ENCODE measurements at regions not wholly inside any gene's neighbourhood (a gene's known extent, or its start where the extent isn't known, plus 50 kb on each side); places are given as distances from the start of the nearest gene placed in this dataset.

DNA sequence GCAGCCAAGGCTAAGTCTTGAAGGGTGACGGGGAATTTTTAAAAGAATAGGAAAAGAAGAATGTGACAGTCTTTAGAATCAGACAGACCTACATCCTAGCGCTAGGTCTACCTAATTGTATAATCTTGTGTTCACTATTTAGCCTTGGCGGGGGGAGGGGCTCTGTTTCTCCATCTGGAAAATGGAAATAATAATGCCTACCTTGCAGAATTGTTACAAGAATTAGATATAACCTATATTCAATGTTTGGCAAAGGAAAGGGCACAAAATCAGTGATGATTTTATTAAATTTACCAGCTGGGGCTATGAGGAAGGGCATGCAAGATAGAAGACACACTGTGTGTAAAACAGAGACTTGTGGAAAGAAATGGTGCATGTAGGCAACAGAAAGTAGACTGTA, 154.8 kb downstream of the ZBTB18 start:
- Histone ChIP-seq H3K36me3 (ENCODE audit: low read depth) (no peaks in the 10 kb centered on the region), H3K9me3 (ENCODE audit: severe bottlenecking) (no peaks in the 10 kb centered on the region), H3K4me1 (ENCODE audit: insufficient read depth, poor library complexity, severe bottlenecking) (no peaks in the 10 kb centered on the region), H3K4me3 (ENCODE audit: severe bottlenecking) (no peak overlapping the region), H3K27me3 (ENCODE audit: insufficient read depth, poor library complexity, severe bottlenecking) (no peaks in the 10 kb centered on the region), H3K27ac (ENCODE audit: poor library complexity, severe bottlenecking) (no peak overlapping the region)
- TF ChIP-seq, protein P1, sequence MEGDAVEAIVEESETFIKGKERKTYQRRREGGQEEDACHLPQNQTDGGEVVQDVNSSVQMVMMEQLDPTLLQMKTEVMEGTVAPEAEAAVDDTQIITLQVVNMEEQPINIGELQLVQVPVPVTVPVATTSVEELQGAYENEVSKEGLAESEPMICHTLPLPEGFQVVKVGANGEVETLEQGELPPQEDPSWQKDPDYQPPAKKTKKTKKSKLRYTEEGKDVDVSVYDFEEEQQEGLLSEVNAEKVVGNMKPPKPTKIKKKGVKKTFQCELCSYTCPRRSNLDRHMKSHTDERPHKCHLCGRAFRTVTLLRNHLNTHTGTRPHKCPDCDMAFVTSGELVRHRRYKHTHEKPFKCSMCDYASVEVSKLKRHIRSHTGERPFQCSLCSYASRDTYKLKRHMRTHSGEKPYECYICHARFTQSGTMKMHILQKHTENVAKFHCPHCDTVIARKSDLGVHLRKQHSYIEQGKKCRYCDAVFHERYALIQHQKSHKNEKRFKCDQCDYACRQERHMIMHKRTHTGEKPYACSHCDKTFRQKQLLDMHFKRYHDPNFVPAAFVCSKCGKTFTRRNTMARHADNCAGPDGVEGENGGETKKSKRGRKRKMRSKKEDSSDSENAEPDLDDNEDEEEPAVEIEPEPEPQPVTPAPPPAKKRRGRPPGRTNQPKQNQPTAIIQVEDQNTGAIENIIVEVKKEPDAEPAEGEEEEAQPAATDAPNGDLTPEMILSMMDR (IDR thresholded peaks at IDR 0.05; ENCODE audit: poor library complexity, severe bottlenecking), result no peak
- DNase-seq (ENCODE audit: low spot score) (no peak), ATAC-seq (ENCODE audit: low read depth) (no peak)

DNA sequence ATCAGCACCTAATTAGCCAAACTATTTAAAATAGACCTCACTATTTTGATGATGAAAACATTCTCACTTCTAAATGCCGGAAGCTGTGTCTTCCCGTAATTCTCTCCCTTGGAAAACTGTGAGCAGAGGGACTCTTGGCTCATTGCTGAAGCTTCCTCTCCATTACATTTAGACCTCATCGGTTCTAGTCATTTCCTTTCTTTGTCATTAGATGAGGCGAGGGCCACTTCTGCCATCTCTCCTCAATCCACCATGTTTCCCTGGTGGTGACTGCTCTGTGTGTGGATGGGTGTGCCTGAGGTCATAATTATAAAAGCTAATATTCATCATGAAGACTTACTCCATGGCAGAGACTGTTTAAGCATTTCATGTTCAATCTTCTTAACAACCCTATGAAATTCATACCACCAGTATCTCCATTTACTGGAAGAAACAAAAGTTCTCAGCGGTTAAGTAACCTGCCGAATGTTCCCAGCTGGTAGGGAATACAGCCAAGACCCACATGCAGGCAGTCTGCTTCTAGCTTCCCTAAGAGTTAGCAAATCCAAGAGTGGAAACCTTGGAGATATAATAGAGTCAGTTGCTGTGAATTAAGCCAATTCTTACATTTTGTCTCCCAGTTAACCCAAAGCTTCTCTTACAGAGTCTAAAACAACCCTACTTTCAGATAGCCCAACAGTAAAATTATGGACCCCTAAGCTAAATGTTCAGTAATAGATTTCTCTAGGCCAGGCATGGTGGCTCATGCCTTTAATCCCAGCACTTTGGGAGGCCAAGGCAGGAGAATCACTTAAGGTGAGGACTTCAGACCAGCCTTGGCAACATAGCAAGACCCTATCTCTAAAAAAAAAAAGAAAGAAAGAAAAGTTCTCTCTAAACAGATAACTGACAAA, 156.2 kb downstream of the ZBTB18 start:
- Histone ChIP-seq H3K4me1 (ENCODE audit: insufficient read depth, poor library complexity, severe bottlenecking) (peaks cover 6% of the 10 kb centered on the region), H3K9me3 (ENCODE audit: severe bottlenecking) (no peaks in the 10 kb centered on the region), H3K27ac (ENCODE audit: poor library complexity, severe bottlenecking) (no peak overlapping the region), H3K27me3 (ENCODE audit: insufficient read depth, poor library complexity, severe bottlenecking) (no peaks in the 10 kb centered on the region), H3K36me3 (ENCODE audit: low read depth) (no peaks in the 10 kb centered on the region), H3K4me3 (ENCODE audit: severe bottlenecking) (no peak overlapping the region)
- DNase-seq (ENCODE audit: low spot score), result no peak
- ATAC-seq (ENCODE audit: low read depth), result no peak
- TF ChIP-seq, protein P1 (IDR thresholded peaks at IDR 0.05; ENCODE audit: poor library complexity, severe bottlenecking), result no peak

DNA sequence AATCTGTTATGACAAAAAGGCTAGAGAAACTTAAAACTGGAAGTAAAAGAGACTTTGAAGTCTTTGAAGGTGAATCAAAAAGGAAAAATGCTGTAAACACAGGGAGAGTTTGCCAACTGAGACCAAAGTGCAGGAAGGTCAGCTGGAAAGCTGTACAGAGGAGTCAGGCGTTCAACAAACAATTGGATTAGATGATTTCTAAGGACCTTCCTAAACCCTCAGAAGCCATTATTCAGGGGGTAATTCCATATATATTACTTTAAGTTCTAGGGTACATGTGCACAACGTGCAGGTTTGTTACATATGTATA, 156.8 kb downstream of the ZBTB18 start:
- DNase-seq (ENCODE audit: low spot score), result no peak
- Histone ChIP-seq H3K27ac (ENCODE audit: poor library complexity, severe bottlenecking) (no peak overlapping the region), H3K4me3 (ENCODE audit: severe bottlenecking) (no peak overlapping the region), H3K9me3 (ENCODE audit: severe bottlenecking) (no peaks in the 10 kb centered on the region), H3K4me1 (ENCODE audit: insufficient read depth, poor library complexity, severe bottlenecking) (peaks cover 6% of the 10 kb centered on the region), H3K36me3 (ENCODE audit: low read depth) (no peaks in the 10 kb centered on the region), H3K27me3 (ENCODE audit: insufficient read depth, poor library complexity, severe bottlenecking) (no peaks in the 10 kb centered on the region)
- TF ChIP-seq, protein P1 (IDR thresholded peaks at IDR 0.05; ENCODE audit: poor library complexity, severe bottlenecking), result no peak
- no peak for ATAC-seq (ENCODE audit: low read depth)

DNA sequence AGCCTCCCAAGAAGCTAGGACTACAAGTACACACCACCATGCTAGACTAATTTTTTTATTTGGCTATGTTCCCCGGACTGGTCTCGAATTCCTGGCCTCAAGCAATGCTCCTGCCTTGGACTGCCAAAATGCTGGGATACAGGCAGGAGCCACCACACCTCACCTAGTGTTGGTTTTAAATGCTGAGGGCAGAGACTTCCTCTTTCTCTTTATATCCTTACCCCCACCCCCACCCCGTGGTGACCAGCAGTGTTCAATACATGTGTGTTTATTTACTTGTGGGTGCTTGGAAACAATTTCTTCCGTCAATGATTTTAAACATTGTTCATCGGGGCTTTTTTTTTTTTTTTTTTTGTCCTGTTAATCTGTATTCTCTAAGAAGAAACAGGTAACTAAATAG, 158.9 kb downstream of the ZBTB18 start:
- H3K9me3 ChIP-seq (ENCODE audit: severe bottlenecking), result no peaks in the 10 kb centered on the region
- H3K36me3 ChIP-seq (ENCODE audit: low read depth), result no peaks in the 10 kb centered on the region
- TF ChIP-seq, protein P1 (IDR thresholded peaks at IDR 0.05; ENCODE audit: poor library complexity, severe bottlenecking), result no peak
- H3K4me1 ChIP-seq (ENCODE audit: insufficient read depth, poor library complexity, severe bottlenecking), result peaks cover 16% of the 10 kb centered on the region
- ATAC-seq (ENCODE audit: low read depth) (no peak), DNase-seq (ENCODE audit: low spot score) (no peak)
- H3K27ac ChIP-seq (ENCODE audit: poor library complexity, severe bottlenecking), result no peak overlapping the region
- H3K4me3 ChIP-seq (ENCODE audit: severe bottlenecking), result no peak overlapping the region
- H3K27me3 ChIP-seq (ENCODE audit: insufficient read depth, poor library complexity, severe bottlenecking), result no peaks in the 10 kb centered on the region

DNA sequence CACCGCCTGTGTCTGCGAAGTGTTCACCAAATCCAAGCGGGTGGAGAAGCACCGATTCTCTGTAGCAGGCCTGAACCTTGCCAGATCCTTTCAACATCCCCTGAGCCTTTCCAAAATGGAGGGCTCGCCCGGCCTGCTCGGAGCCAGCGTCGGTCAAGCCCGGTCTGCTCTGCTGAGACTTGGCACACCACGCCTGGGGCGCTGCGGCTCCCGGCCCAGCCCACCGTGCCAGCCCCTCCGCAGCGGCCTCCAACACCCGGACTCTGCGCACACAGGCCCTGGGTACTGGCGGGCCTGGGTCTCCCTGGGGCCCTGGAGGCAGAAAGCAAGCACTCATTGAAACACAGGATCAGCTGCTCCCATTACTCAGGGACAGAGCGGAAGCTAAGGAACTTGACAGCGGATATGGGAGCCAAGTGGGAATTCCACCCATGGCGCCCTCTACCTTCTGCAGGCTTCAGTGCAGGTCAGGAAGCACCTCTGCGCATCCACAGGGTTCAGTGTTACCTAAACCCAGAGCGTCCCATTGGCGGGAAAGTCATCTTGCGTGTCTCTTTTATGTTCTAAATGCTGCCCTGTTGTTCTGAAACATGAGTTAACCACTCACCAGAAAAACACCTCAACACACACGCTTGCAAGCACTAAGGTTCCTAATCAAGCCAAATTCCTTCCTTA, 159.9 kb downstream of the ZBTB18 start:
- ATAC-seq (ENCODE audit: low read depth), result no peak
- Histone ChIP-seq H3K36me3 (ENCODE audit: low read depth) (no peaks in the 10 kb centered on the region), H3K9me3 (ENCODE audit: severe bottlenecking) (no peaks in the 10 kb centered on the region), H3K27me3 (ENCODE audit: insufficient read depth, poor library complexity, severe bottlenecking) (no peaks in the 10 kb centered on the region), H3K4me3 (ENCODE audit: severe bottlenecking) (no peak overlapping the region), H3K4me1 (ENCODE audit: insufficient read depth, poor library complexity, severe bottlenecking) (peaks cover 16% of the 10 kb centered on the region), H3K27ac (ENCODE audit: poor library complexity, severe bottlenecking) (no peak overlapping the region)
- no peak for DNase-seq (ENCODE audit: low spot score)
- TF ChIP-seq, protein P1 (IDR thresholded peaks at IDR 0.05; ENCODE audit: poor library complexity, severe bottlenecking), result no peak

All from RWPE2 (cell line).